ENCODE measurements at regions not wholly inside any gene's neighbourhood (a gene's known extent, or its start where the extent isn't known, plus 50 kb on each side); places are given as distances from the start of the nearest gene placed in this dataset.

DNA sequence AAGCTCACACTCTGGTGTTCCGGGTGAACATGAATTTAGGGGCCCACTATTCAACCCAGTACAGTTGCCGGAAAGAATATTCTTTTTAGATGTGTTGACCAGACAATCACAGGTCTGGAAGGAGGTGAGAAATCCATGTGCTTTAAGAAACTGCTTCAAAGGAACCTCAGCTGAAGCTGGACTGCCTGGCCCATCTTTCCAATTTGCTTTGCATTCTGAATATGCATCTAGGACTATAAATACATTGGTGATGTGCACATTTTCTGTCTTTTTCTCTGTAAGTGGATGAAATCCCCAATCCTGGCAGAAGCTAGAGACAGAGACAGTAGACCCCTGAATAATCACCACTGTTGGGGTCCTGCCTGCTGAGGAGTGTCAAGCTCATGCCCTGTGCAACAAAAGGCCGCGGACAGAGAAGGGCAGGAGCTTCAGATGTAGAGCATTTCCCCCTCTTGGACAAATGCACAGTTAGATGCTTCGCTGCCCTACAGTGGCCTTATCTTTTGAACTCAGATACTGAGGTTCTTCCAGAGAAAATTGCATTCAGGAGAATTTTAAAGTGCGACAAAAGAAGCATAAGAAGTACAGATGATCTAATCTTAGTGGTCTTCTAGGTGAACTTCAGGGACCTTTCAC is 368.3 kb downstream of the SFMBT2 start:
- TF ChIP-seq, protein P1, sequence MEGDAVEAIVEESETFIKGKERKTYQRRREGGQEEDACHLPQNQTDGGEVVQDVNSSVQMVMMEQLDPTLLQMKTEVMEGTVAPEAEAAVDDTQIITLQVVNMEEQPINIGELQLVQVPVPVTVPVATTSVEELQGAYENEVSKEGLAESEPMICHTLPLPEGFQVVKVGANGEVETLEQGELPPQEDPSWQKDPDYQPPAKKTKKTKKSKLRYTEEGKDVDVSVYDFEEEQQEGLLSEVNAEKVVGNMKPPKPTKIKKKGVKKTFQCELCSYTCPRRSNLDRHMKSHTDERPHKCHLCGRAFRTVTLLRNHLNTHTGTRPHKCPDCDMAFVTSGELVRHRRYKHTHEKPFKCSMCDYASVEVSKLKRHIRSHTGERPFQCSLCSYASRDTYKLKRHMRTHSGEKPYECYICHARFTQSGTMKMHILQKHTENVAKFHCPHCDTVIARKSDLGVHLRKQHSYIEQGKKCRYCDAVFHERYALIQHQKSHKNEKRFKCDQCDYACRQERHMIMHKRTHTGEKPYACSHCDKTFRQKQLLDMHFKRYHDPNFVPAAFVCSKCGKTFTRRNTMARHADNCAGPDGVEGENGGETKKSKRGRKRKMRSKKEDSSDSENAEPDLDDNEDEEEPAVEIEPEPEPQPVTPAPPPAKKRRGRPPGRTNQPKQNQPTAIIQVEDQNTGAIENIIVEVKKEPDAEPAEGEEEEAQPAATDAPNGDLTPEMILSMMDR (IDR thresholded peaks at IDR 0.05) = no peak
- no peak for TF ChIP-seq ZFX (IDR thresholded peaks at IDR 0.05; ENCODE audit: borderline replicate concordance)
